ENCODE measurements at regions not wholly inside any gene's neighbourhood (a gene's known extent, or its start where the extent isn't known, plus 50 kb on each side); places are given as distances from the start of the nearest gene placed in this dataset.

DNA sequence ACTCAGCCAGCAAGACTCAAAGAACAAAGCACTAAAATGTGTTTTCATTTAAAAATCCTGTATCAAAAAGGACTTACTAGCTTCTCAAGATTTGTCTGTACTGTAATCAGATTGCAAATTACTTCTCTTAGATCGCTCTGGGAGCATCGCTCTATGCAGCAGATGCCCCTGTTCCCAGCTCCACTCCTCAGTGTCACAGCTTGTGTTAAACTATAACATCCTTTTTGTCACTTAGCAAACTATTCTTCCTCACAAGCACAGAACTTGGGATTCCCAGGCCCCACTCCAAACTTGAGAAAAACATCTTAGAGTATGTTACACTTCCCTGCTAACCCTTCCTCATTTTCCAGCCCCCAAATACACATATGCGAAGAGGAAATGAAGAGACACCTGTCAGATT lies 85.1 kb upstream of the CHRM3 start:
- 39% methylated on average over 3 of the region's 3 CpGs for WGBS (ENCODE audit: low lambda C conversion rate)
- BruUV-seq (replicated peaks), result no TSS peak
- Histone ChIP-seq H3K27me3 (ENCODE audit: control insufficient read depth in 1 of 2, insufficient read depth in 2 of 2, low read length in 2 of 2) (no peaks in the 10 kb centered on the region), H3K9ac (ENCODE audit: insufficient read depth, low read depth, low read length) (no peak overlapping the region), H3K4me2 (ENCODE audit: low read depth, low read length) (no peak overlapping the region), H4K20me1 (ENCODE audit: insufficient read depth, low read length) (no peaks in the 10 kb centered on the region), H3K9me3 (ENCODE audit: low read length) (peaks cover 75% of the 10 kb centered on the region), H3K4me3 (replicated peaks in 1 of 3; ENCODE audit: insufficient read depth in 1 of 3, low read depth in 2 of 3, low read length in 3 of 3) (no peak overlapping the region), H2AFZ (ENCODE audit: low read length) (no peak overlapping the region), H3K4me1 (ENCODE audit: insufficient read depth, low read length) (no peaks in the 10 kb centered on the region), H3K27ac (ENCODE audit: extremely low read length, insufficient read depth, low read length) (no peak overlapping the region), H3K36me3 (replicated peaks in 1 of 2; ENCODE audit: control insufficient read depth in 1 of 2, insufficient read depth in 2 of 2, low read length in 2 of 2) (no peaks in the 10 kb centered on the region), H3K79me2 (ENCODE audit: insufficient read depth, low read length) (no peaks in the 10 kb centered on the region)
- POLR2A ChIA-PET, result no interaction called here
- intact Hi-C loops (cut with micrococcal nuclease; ENCODE audit: unreplicated experiment), result no loop called here
- no peak for DNase-seq (ENCODE audit: low spot score)
- in situ Hi-C loops (cut with HindIII; ENCODE audit: extremely low pct_ligation_motif_present, low pct_unique_long_range_greater_than_20kb), result no loop called here
- CTCF ChIA-PET (ENCODE audit: low intra/inter-chr PET ratio, low total read pairs), result no interaction called here
- FAIRE-seq, result no peak
- no peak for ATAC-seq
- TF ChIP-seq WIZ (CRISPR knock-in tag; IDR thresholded peaks at IDR 0.05) (no peak), RARG (CRISPR knock-in tag; IDR thresholded peaks at IDR 0.05; ENCODE audit: low read depth) (no peak), DR1 (CRISPR knock-in tag; IDR thresholded peaks at IDR 0.05) (no peak), RFXANK (CRISPR knock-in tag; IDR thresholded peaks at IDR 0.05) (no peak), HNF4G (IDR thresholded peaks at IDR 0.05; ENCODE audit: borderline replicate concordance, low read depth, low read length) (no peak), HNF4G (CRISPR knock-in tag; IDR thresholded peaks at IDR 0.05; ENCODE audit: borderline replicate concordance, low read depth) (no peak), SP2 (CRISPR knock-in tag; IDR thresholded peaks at IDR 0.05) (no peak), ZNF563 (CRISPR knock-in tag; IDR thresholded peaks at IDR 0.05) (no peak), SNAPC2 (CRISPR knock-in tag; IDR thresholded peaks at IDR 0.05) (no peak), ZNF337 (CRISPR knock-in tag; IDR thresholded peaks at IDR 0.05; ENCODE audit: borderline replicate concordance, low read depth) (no peak)
- TF ChIP-seq, protein P1, sequence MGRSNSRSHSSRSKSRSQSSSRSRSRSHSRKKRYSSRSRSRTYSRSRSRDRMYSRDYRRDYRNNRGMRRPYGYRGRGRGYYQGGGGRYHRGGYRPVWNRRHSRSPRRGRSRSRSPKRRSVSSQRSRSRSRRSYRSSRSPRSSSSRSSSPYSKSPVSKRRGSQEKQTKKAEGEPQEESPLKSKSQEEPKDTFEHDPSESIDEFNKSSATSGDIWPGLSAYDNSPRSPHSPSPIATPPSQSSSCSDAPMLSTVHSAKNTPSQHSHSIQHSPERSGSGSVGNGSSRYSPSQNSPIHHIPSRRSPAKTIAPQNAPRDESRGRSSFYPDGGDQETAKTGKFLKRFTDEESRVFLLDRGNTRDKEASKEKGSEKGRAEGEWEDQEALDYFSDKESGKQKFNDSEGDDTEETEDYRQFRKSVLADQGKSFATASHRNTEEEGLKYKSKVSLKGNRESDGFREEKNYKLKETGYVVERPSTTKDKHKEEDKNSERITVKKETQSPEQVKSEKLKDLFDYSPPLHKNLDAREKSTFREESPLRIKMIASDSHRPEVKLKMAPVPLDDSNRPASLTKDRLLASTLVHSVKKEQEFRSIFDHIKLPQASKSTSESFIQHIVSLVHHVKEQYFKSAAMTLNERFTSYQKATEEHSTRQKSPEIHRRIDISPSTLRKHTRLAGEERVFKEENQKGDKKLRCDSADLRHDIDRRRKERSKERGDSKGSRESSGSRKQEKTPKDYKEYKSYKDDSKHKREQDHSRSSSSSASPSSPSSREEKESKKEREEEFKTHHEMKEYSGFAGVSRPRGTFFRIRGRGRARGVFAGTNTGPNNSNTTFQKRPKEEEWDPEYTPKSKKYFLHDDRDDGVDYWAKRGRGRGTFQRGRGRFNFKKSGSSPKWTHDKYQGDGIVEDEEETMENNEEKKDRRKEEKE (IDR thresholded peaks at IDR 0.05), result no peak
- TF ChIP-seq, protein P2, sequence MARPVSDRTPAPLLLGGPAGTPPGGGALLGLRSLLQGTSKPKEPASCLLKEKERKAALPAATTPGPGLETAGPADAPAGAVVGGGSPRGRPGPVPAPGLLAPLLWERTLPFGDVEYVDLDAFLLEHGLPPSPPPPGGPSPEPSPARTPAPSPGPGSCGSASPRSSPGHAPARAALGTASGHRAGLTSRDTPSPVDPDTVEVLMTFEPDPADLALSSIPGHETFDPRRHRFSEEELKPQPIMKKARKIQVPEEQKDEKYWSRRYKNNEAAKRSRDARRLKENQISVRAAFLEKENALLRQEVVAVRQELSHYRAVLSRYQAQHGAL (CRISPR knock-in tag; IDR thresholded peaks at IDR 0.05; ENCODE audit: not compliant biosample characterization), result no peak
- TF ChIP-seq, protein P3, sequence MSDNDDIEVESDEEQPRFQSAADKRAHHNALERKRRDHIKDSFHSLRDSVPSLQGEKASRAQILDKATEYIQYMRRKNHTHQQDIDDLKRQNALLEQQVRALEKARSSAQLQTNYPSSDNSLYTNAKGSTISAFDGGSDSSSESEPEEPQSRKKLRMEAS (IDR thresholded peaks at IDR 0.05), result no peak
- TF ChIP-seq, protein P4, sequence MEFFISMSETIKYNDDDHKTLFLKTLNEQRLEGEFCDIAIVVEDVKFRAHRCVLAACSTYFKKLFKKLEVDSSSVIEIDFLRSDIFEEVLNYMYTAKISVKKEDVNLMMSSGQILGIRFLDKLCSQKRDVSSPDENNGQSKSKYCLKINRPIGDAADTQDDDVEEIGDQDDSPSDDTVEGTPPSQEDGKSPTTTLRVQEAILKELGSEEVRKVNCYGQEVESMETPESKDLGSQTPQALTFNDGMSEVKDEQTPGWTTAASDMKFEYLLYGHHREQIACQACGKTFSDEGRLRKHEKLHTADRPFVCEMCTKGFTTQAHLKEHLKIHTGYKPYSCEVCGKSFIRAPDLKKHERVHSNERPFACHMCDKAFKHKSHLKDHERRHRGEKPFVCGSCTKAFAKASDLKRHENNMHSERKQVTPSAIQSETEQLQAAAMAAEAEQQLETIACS (CRISPR knock-in tag; IDR thresholded peaks at IDR 0.05), result no peak
- TF ChIP-seq, protein P5, sequence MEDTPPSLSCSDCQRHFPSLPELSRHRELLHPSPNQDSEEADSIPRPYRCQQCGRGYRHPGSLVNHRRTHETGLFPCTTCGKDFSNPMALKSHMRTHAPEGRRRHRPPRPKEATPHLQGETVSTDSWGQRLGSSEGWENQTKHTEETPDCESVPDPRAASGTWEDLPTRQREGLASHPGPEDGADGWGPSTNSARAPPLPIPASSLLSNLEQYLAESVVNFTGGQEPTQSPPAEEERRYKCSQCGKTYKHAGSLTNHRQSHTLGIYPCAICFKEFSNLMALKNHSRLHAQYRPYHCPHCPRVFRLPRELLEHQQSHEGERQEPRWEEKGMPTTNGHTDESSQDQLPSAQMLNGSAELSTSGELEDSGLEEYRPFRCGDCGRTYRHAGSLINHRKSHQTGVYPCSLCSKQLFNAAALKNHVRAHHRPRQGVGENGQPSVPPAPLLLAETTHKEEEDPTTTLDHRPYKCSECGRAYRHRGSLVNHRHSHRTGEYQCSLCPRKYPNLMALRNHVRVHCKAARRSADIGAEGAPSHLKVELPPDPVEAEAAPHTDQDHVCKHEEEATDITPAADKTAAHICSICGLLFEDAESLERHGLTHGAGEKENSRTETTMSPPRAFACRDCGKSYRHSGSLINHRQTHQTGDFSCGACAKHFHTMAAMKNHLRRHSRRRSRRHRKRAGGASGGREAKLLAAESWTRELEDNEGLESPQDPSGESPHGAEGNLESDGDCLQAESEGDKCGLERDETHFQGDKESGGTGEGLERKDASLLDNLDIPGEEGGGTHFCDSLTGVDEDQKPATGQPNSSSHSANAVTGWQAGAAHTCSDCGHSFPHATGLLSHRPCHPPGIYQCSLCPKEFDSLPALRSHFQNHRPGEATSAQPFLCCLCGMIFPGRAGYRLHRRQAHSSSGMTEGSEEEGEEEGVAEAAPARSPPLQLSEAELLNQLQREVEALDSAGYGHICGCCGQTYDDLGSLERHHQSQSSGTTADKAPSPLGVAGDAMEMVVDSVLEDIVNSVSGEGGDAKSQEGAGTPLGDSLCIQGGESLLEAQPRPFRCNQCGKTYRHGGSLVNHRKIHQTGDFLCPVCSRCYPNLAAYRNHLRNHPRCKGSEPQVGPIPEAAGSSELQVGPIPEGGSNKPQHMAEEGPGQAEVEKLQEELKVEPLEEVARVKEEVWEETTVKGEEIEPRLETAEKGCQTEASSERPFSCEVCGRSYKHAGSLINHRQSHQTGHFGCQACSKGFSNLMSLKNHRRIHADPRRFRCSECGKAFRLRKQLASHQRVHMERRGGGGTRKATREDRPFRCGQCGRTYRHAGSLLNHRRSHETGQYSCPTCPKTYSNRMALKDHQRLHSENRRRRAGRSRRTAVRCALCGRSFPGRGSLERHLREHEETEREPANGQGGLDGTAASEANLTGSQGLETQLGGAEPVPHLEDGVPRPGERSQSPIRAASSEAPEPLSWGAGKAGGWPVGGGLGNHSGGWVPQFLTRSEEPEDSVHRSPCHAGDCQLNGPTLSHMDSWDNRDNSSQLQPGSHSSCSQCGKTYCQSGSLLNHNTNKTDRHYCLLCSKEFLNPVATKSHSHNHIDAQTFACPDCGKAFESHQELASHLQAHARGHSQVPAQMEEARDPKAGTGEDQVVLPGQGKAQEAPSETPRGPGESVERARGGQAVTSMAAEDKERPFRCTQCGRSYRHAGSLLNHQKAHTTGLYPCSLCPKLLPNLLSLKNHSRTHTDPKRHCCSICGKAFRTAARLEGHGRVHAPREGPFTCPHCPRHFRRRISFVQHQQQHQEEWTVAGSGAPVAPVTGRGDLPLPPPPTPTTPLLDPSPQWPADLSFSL (CRISPR knock-in tag; IDR thresholded peaks at IDR 0.05), result no peak
